ENCODE measurements at regions not wholly inside any gene's neighbourhood (a gene's known extent, or its start where the extent isn't known, plus 50 kb on each side); places are given as distances from the start of the nearest gene placed in this dataset.

DNA sequence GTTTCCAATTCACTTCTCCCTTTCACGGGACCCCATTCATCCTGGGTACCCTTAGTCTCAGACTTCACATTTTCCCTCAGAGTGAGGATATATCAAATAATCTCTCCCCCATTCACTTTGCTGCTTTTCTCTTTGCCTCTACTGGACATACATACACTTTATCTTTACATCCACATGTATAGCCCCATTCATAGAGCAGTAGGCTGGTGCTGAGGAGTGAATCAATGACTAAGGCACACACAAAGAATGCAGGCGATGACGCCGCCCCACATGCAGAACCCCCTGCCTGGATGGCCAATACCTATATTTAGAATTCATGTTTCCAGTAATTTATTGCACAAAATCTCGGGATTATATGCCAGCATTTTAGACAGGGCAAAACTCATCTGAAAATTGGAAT is 554.3 kb upstream of the TENM3 start:
- DNase-seq, result no peak

DNA sequence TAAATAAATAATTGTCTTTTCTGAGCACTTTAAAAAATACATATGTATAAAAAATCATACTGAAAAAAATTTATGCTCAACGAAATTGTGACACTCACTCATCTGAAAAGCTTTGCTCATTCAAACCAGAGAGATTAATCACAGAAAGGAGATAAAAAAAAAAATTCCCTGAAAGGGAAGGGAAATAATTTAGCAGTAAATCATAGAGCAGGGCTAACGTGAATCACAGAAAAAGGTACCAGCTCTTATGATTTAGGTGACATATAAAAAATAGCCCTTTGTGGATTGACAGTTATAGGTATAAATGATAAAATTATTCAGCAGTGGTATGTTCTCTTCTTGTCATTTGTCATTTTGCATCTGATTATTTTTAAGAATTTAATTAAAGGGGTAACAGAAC is 552.7 kb upstream of the TENM3 start:
- DNase-seq, result no peak

DNA sequence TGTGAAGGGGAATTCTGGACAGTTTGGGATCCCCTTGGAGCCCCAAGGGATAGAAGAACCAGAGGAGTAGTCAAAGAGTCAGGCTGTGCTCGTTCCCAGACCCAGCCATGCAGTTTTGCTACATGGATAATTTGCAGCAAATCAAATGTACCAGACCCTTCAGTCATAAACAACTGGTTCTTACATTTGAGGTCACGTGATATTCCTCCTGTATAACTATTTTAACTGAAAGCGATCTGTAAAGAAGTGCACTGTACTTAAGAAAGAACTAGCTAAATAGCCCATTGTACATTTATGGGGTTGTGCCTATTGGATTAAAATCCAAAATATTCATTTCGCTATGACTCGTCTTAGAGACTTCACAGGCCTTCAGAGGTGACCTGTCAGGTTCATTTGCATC is 550.2 kb upstream of the TENM3 start:
- DNase-seq, result no peak

DNA sequence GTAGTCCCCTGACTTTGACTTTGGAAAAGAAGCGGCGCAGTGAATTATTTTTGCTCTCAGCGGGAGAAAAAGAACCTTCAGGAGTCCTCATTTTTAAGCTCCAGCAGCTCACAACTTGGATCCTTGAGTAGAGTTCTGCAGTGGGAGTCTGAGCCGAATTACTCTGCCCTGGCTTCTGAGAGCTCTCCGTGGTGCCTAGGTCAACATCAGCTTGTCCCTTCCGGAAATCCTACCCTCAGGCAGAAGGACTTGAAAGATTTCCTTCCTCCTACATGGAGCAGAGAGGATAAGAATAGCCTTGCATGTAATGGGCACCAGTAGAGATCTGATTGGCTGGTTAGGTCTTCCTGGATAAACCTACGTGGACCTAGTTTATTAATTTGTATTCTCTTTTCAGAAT is 549.7 kb upstream of the TENM3 start:
- no peak for DNase-seq

DNA sequence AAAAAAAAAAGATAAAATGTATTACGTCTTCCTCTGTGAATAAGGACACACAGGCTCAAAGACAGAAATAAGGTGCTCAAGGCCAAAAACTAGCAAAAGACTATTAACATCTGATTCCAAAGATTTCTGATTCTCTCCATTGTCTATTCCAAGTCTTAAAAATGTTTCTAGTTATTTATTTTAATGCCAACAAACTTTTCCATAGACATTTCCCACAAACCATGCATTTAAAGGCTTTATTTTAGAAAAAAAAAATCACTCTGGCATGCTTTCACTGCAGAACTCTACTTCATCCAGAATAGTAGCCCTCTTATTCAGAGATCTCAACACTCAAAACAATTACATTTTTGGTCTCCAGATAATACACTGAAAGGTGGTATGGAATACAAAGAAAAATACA is 545.0 kb upstream of the TENM3 start:
- DNase-seq, result no peak

DNA sequence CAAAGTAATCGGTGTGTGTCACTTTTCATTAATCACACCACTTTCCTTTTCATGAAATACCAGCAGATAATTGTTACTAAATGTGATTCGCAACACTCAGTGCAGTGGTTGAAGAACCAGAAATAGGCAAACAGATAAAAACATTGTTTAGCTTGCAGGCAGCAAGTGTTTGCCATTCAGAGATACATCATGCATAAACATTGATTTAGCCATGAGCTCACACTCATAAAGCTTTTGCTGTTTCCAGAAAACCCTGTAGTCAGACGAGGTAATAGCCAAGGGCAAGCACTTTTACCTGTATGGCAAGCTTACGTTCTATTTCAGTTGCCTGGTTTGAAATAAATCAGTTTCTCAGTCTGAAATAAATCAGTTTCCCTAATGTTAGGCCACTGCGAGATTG is 542.0 kb upstream of the TENM3 start:
- no peak for DNase-seq

DNA sequence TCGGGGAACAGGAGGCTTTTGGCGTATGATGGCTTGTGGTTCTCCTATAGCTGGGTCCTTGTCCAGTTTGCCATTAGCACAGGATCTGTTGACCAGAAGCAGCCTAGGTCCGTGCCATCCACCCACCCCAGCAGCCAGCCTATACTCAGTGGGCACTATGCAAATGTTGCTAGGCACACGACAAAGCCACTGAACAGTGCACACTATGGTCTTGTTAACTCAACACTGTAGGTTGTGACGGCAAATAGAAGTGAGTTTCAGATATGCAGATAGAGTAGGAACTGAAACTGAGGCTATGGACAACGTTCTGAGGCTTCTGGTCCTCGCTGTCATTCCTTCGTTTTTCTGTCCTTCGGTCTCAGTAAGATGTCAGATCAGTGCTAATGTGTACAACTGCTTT is 541.3 kb upstream of the TENM3 start:
- no peak for DNase-seq

DNA sequence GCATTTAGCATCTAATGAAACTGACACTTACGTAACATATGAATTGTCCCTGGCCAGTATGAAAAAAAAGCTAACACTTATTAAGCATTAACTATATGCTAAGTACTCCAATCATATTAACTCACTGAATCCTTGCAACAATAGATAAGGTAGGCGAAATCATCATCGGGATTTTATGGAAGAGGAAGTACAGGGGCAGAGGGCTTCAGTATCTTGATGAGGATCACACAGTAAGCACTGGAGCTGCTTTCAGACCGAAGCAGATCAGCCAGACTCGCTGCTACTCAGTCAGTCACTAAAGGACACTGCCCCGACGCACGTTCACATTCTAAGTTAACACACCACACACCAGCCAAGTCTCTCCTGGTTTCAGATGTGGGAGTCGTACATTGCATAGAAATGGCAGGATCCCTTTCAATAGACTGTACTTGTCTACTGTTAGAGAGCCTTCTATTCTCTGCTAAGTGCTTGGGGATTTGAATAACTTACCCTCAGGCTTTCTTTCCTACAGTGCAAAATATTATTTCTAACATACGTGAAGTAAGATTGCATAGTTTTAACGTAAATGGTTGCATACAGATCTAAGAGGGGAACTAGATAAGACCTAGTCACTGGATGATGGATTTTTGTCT is 540.2 kb upstream of the TENM3 start:
- no peak for DNase-seq

DNA sequence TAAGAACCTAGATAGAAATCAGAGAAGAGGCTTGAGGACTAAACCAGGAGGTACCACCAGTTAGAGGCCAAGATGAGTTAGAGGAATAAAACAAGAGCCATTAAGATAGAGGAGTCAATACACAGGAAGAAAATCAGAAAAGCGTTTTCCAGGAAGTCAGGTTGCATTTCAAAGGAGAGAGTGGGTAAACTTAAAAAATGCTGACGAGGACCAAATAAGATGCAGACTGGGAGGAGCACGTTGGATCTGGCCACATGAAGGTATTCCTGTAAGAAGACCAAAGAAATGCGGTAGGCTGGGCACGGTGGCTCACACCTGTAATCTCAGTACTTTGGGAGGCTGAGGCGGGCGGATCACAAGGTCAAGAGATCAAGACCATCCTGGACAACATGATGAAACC is 533.1 kb upstream of the TENM3 start:
- DNase-seq, result no peak

DNA sequence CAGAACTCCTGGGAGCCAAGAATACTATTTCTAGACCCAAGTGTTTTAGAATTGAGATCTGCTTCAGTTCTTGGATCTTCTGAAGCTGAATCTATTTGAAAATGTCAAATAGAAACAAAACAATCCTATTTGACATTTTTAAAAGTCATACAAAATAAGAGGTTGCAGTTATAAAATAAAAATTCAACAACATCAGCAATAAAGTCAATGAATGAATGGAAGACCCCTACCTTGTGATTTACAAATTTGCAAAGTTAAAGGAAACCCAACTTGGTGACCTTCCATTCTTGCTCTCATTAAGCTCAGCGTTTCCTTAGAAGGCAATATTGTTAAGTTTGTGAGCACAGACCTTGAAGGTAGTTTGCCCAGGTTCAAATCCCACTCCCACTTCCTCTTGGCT is 531.8 kb upstream of the TENM3 start:
- no peak for DNase-seq

DNA sequence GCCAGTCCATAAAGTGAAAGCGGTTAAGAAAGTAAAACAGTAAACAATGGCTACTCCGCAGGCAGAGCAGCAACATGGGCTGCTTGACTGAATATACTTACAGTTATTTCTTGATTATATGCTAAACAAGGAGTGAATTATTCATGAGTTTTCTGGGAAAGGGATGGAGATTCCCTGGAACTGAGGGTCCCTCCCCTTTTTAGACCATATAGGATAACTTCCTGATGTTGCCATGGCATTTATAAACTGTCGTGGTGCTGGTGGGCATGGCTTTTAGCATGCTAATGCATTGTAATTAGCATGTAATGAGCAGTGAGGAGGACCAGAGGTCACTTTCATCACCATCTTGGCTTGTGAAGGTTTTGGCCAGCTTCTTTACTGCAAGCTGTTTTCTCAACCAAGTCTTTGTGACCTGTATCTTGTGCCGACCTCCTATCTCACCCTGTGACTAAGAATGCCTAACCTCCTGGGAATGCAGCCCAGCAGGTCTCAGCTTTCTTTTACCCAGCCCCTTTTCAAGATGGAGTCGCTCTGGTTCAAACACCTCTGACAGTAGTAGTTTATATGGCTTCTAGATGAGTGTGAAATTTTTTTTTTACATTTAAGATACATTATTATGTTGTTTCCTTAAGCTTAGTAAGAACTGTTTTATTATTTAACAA is 514.8 kb upstream of the TENM3 start:
- no peak for DNase-seq

DNA sequence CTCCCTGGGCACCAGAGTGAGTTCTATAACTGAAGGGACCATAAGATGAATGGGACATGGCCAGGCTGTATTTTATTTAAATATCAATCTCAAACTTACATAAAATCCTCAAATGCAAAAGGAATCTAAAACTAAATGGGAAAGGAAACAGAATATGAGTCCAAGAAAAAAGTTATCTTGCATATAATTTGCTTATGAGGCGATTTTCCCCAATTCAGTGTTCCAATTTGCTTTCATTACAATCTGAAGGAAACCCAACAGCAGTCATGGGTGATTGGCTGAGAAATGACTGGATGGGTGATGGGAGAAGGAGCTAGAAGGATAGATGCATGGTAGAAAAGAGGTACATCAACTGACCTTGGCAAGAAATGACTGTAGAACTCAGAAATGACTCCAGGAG is 511.3 kb upstream of the TENM3 start:
- DNase-seq, result no peak

DNA sequence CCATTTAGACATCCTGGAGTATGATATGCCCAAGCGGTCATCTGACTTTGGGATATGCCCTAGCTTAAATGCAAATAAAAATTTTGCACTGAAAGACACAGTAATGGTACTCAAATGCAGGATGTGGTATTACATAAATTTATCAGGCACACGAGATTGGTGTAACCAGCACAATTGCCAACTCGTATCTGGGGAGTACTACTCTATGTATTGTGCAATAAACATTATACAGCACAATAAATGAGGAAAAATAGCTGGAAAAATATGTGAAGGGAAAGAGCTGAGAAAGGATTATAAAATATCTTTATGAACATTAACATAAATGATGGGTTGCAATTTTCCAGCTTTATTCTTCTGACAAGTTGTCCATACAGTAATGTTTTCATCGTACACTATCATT is 505.5 kb upstream of the TENM3 start:
- no peak for DNase-seq

DNA sequence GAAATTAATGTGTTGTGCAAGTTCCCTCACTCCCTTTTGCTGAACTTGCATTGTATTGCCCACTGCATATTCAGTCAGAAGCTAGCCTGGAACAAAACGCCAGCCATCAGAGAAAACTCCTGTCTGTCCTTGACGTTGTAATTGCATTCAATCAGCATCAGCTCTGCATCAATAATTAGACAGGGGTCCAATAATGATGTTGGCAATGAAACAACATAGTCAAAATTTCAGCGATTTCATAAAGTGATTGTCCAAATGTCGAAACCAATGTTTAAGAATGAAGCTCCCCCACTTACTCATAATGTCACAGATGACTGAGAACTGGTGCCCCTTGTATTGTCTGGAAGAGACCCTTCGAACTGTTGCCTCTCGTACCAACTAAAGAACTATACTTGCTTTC is 504.2 kb upstream of the TENM3 start:
- no peak for DNase-seq

DNA sequence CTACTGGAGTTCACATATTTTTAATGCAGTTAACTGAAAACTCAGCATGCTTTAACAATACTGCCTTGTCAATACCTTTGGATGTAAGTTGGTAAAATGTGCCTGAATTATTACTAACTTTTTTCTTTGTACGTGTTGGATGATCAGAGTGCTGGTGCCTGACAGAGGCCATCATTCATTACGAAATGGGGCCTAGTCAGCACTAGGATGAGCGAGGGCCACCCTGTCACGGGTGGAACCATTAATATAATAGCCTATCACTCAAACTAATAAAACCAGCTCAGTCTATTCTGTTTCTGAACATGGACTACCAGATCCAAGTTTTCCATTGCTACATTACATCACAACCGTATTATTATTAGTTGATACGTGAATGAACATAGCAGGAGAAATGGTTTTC is 501.7 kb upstream of the TENM3 start:
- DNase-seq, result no peak

DNA sequence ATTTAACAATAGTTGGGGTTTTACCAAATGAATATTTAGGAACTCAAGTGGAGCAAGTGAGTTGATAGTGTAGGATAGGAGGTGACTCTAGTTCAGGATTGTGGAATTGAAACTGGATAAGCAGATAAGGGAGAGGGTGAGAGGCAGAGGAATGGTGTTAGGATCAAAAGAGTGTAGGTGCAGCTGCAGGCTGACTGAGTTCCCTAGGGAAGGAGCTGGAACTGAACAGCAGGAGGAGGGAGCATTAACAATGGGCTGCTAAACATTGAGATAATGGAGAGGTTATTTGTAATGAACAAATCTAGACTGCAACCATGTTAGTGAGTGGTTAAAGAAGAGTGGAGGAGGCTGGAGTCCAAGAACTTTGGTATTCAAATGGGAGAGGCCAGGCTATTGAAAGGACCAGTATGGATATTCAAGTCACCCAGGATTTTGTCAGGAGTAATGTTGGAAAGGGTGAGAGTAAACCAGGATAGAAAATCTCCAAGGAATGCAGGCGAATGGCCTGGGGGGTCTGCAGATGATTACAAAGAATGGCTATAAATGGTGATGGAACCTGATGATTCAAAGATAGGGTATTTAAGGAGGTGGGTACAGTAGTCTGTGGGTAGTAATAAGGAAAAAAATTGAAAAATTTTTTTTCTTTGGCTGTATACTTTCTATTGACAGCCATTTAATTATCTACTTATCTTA is 497.1 kb upstream of the TENM3 start:
- no peak for DNase-seq

DNA sequence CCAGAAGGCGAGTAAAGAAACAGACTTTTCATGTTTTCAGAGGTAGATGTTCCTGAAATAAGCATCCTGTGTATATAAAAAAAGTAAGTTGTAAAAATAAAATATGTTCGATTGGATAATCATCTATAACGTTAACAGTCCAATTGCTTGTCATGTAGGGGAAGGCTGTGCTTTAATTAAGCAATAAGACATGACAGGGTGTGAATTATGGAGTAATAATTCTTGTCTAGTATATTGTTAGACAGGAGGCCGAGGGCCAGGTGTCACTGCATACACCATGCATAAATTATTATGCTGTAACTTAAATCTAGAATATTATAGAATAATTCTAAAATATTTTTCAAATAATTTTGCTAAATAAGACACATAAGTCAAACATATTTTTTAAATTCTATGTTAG is 494.6 kb upstream of the TENM3 start:
- DNase-seq, result no peak

DNA sequence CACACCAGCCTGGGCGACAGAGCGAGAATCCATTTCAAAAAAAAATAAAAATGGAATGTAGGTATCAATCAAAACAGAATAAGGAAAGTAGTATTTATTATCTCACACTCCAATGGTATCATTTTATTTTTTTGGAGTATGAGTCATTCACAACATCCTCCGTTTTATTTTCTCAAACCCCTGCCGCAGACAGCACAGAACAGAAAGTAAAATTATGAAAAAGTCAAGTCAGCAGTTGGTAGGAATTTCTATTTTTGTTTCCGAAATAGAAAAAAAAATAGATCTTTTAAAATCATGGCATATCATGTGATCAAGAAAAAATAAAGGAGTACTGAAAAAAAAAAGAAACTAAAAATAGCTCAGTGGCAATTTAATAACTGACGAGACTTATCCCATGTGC is 490.7 kb upstream of the TENM3 start:
- no peak for DNase-seq

DNA sequence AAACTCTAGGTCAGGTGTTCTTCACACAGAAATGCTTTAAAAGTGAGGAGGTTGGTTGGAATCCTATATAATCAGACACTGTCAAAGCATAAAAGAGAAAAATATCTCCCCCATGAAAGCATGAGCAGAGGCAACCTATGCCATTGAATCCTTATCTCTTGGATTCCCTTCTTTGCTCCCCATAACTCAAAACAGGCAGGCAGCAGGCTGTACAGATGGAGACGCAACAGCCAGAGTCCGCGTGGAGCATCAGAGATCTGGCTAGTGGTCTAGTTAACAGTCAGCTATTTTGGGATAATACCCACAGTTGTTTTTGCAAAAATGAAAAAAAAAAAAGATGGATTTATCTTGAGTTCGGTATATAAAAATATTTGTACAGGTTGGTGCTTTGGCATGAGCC is 490.0 kb upstream of the TENM3 start:
- no peak for DNase-seq

DNA sequence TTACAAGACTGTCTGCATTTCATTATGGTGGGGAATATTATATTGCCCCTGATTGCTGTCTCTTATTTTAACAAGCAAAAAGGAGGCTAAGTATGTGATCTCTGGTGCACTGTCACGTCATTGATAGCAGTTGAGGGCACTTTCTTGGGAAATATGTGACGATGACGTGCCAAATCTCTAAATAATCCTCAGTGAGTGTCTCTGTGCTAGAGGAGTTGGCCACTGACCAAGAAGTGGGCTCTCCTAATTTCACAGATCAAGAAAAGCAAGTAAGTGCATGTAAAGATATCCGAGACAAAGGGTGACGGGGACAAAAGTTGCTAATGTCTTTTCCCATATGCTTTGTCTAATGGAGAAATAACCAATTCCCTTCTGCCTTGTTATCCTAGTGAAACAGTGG is 487.4 kb upstream of the TENM3 start:
- no peak for DNase-seq

DNA sequence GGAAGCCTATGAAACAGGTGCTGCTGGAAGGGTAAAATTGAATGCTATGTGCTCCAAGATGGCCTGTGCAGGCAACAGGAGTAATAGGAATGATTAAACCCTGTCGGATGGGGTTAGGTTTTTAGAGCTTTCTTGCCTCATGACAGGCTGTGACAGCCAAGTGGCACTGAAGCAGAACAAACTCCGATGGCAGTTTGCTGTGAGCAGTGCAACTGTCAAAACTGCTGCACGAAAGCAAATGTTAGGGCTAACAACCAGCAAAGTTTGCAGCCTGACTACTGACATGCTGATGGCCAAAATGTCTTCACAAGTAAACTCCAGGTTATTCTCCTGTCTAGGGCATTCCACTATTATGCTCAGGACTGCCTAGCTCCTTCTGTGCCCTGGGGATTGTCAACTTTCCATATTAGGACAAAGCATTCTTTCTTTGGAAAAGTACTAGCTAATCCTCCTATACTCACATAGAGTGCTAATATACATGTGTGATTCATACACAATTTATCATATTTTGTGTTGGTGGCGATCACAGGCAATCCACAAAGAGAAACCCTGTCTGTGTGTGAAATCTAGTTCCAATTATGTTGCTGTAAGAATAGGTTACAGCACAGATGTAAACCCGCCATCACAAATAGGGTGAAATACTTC is 486.6 kb upstream of the TENM3 start:
- DNase-seq, result no peak

DNA sequence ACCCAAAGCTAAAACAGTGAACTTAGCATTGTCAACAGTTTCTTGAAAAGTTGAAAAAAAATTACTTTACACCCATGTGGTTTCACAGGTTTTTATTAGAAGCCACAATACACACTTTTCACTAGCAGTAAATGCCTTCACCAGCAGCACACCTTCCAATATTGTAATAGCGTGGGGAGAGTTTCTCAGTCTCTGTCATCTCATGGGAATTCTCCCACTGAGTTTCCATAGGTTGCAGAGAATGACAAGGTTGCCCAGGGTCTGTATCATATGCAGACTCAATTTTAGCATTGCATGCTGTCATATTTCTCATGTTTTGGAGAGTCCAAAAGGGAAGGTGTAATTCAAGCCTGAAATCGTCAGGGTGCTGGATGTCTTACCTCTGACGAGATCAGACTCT is 486.1 kb upstream of the TENM3 start:
- no peak for DNase-seq

DNA sequence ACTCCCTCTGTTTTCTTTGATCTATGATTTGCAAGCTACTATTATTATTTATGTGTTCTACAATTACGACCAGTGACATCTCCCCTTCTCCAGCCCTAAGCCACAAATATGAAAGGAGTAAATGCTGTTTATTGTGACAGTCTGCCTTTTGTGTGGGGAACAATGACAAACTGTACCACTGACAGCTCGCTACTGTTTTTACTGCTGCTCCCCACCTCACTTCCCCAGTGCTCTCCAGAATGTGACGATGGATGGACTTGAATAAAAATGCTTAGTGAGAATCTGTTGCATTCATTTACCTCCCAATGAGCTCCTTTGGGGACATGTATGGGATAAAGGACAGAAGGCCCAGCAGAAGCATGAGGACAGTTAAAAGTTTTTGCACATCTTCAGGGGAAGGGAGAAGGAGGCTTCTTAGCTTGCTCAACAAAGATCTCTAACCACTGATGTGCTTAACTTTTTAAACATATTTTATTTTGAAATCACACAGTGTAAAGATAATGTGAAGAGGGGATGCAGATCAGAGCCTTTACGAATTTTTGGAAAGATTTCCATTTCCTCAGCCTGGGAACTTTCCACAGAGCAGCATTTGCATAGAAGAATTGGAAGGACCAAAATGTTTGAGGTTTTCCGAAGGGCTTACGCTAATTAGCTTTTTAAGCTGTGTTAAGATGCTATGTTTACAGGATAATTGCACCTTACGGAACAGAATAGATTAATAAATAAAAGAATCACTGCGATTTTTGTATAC is 485.1 kb upstream of the TENM3 start:
- DNase-seq, result no peak

DNA sequence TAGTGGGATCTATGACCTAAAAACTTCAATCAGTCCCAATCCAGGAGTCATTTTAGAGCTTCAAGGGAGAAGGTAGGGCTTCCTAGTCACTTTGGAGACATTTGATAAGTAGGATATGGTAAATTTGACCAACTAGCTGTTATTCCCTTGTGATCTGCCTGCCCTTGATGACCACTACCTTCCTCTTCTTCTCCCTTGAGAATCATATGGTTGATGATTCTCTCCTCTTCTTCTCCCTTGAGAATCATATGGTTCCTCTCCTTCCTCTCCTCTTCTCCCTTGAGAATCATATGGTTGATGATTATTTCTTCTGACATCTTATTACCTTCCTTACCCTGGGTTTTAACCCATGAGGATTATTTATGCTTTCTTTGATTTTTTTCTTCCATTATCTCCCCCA is 482.6 kb upstream of the TENM3 start:
- DNase-seq, result no peak

Measured in amniotic stem cell (primary cell).